HL-60 (cell line): ENCODE measurements at regions not wholly inside any gene's neighbourhood (a gene's known extent, or its start where the extent isn't known, plus 50 kb on each side); places are given as distances from the start of the nearest gene placed in this dataset.

Source experiments
- DNase-seq, 2 experiments: peaks; one replicate each; pipeline ENCODE4 v3.0.0-alpha.2; 2010 to 2020; ENCODE audit warnings: low read depth in 1 of 2, low spot score in 1 of 2
- H3K27ac ChIP-seq: fragments of 250-450 bp; sonication (Bioruptor Pico); replicated peaks from 2 replicates; pipeline ENCODE4 v1.5.1; 2020; ENCODE audit warnings: mild to moderate bottlenecking, moderate library complexity
- H3K27me3 ChIP-seq: fragments of 250-450 bp; sonication (Bioruptor Pico); 2 replicates; pipeline ENCODE4 v1.5.1; 2021; ENCODE audit warnings: mild to moderate bottlenecking, moderate library complexity; ENCODE audit not compliant: insufficient read depth, poor library complexity, severe bottlenecking
- H3K4me3 ChIP-seq: replicated peaks from 2 replicates; pipeline ENCODE4 v1.5.1; 2011; ENCODE audit warnings: mild to moderate bottlenecking, control low read depth, low read length; ENCODE audit not compliant: insufficient read depth
- CTCF ChIP-seq: IDR thresholded peaks from one replicate; pipeline ENCODE4 v1.5.1; 2011; ENCODE audit warnings: low read length, control low read depth, inconsistent platforms; ENCODE audit not compliant: insufficient read depth
- GABPA ChIP-seq: IDR thresholded peaks from 2 replicates; pipeline ENCODE4 v1.6.1; 2012; ENCODE audit warnings: low read depth
- POLR2AphosphoS5 ChIP-seq: IDR thresholded peaks from 2 replicates; pipeline ENCODE4 v1.6.1; 2012; ENCODE audit warnings: low read depth
- REST ChIP-seq: IDR thresholded peaks from 2 replicates; pipeline ENCODE4 v1.6.1; 2012; ENCODE audit warnings: low read depth; ENCODE audit not compliant: insufficient replicate concordance
- SPI1 ChIP-seq: IDR thresholded peaks from 2 replicates; pipeline ENCODE4 v1.6.1; 2012; ENCODE audit warnings: low read depth, mild to moderate bottlenecking, borderline replicate concordance

DNA sequence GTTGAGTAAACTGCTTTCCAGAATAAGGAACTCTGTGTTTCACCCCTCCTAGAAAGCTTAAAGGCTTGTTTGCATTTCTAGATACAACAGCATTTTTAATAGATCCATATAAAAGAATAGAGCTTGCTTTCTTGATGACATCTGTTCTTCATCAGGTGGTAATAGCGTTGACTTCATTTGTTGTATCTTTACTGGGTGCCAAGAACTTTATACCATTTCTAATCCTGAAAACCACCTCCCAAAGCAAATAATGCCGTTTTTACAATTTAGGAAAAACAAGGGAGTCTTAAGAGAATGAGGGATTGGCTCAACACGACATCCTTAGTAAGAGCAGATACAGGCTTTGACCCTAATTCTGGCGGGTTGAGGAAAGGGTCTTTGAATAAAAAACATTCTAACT, 993.4 kb downstream of the TYW1 start:
- no peak for TF ChIP-seq CTCF
- no peak for TF ChIP-seq POLR2AphosphoS5
- no peak for TF ChIP-seq REST
- no peak for TF ChIP-seq GABPA
- TF ChIP-seq SPI1, result no peak
- Histone ChIP-seq H3K4me3 (no peak overlapping the region), H3K27ac (no peak overlapping the region), H3K27me3 (no peaks in the 10 kb centered on the region)
- no peak for DNase-seq

- Histone ChIP-seq H3K27me3 (no peaks in the 10 kb centered on the region), H3K4me3 (no peak overlapping the region), H3K27ac (no peak overlapping the region)
- no peak for TF ChIP-seq REST
- no peak for TF ChIP-seq CTCF
- TF ChIP-seq GABPA, result no peak
- TF ChIP-seq POLR2AphosphoS5, result no peak
- TF ChIP-seq SPI1, result no peak
- no peak for DNase-seq
Measured at GRCh38 chr7:67990716-67991115, 994.1 kb downstream of the TYW1 start.

DNA sequence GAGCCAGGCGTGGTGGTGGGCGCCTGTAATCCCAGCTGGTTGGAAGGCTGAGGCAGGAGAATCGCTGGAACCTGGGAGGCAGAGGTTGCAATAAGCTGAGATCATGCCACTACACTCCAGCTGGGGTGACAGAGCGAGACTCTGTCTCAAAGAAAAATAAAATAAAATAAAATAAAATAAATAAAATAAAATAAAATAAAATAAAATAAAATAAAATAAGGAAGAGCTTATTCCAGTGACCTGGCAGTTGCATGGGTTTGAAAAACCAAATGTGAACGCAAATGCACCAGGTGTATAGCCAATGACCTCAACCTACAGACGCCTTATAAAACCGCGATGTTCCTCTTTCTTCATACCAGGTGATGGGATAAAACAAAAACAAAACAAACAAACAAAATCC, 995.7 kb downstream of the TYW1 start:
- no peak for DNase-seq

More for the DNA sequence above, 995.7 kb downstream of the TYW1 start:
- no peaks in the 10 kb centered on the region for H3K27me3 ChIP-seq
- TF ChIP-seq REST (no peak), POLR2AphosphoS5 (no peak), SPI1 (no peak), GABPA (no peak), CTCF (no peak)
- H3K27ac ChIP-seq, result no peak overlapping the region
- H3K4me3 ChIP-seq, result no peak overlapping the region
